ENCODE measurements at regions not wholly inside any gene's neighbourhood (a gene's known extent, or its start where the extent isn't known, plus 50 kb on each side); places are given as distances from the start of the nearest gene placed in this dataset.

DNA sequence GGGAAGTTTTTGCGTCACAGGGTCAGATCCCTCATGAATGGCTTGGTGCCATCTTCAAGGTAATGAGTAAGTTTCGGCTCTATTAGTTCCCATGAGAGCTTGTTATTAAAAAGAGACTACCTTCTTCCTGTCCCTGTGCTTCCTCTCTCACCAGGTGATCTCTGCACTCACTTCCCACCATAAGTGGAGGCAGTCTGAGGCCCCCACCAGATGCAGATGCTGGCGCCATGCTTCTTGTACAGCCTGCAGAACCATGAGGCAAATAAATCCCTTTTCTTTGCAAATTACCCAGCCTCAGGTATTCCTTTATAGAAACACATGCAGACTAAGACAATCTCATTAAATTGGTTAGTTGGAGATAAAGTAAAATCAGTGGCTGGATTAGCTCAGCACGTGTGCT, 75.6 kb upstream of the RFC3 start:
- TF ChIP-seq POLR2A (IDR thresholded peaks at IDR 0.05), result no peak
- TF ChIP-seq, protein P1, sequence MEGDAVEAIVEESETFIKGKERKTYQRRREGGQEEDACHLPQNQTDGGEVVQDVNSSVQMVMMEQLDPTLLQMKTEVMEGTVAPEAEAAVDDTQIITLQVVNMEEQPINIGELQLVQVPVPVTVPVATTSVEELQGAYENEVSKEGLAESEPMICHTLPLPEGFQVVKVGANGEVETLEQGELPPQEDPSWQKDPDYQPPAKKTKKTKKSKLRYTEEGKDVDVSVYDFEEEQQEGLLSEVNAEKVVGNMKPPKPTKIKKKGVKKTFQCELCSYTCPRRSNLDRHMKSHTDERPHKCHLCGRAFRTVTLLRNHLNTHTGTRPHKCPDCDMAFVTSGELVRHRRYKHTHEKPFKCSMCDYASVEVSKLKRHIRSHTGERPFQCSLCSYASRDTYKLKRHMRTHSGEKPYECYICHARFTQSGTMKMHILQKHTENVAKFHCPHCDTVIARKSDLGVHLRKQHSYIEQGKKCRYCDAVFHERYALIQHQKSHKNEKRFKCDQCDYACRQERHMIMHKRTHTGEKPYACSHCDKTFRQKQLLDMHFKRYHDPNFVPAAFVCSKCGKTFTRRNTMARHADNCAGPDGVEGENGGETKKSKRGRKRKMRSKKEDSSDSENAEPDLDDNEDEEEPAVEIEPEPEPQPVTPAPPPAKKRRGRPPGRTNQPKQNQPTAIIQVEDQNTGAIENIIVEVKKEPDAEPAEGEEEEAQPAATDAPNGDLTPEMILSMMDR (IDR thresholded peaks at IDR 0.05), result no peak

Data from uterus (tissue), 2 donors.